GM03348 (cell line): ENCODE measurements at regions not wholly inside any gene's neighbourhood (a gene's known extent, or its start where the extent isn't known, plus 50 kb on each side); places are given as distances from the start of the nearest gene placed in this dataset.

Experiments
- DNase-seq: peaks from one replicate; pipeline ENCODE4 v3.0.0; 2012; ENCODE audit warnings: low spot score

DNA sequence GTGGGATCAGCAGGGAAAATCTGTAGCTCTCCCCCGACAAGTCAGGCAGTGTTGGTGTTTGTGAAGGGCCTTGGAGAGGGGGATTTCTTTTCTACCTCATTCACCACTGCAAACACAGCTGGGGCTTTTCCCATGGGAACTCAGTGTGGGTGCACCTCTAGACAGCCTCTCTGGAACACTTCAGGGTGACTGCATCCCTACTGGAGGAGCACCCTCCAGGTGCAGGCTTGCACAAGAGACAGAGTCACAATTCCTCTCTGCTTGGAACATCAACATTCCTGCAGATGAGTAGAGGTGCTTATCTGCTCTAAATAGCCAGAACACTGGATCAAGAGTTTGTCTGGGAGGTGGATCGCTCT is 72.7 kb upstream of the AKAP13 start:
- DNase-seq: no peak

DNA sequence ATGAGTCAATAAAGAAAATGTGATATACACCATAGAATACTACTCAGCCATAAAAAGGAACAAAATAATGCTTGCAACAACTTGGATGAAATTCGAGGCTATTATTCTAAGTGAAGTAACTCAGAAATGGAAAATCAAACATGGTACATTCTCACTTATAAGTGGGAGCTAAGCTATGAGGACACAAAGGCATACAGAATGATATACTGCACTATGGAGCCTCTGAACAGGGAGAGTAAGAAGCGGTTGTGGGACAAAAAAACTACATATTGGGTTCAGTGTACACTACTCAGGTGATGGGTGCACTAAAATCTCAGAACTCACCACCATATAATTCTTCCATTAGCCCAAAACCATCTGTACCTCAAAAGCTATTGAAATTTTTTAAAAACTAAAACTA is 68.8 kb upstream of the AKAP13 start:
- no peak for DNase-seq

DNA sequence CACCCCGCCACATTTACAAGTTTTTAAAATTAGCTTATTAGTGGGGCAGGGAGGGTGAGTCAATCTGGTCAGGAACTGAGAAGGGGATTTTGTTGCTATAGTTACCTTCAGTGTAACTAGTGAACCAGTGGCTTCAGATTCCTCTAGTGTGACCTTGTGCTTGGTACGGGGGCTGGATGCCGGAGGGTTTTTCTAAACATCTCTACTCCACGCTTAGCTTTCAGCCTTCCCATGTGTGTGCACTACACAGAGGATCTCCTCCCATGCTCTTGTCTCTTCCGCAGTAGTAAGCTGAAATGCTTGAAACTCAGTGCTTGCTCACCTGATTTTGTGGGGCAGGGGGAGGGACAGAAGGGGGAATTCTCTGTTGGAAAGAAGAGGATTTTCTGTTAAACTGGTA is 67.9 kb upstream of the AKAP13 start:
- no peak for DNase-seq

DNA sequence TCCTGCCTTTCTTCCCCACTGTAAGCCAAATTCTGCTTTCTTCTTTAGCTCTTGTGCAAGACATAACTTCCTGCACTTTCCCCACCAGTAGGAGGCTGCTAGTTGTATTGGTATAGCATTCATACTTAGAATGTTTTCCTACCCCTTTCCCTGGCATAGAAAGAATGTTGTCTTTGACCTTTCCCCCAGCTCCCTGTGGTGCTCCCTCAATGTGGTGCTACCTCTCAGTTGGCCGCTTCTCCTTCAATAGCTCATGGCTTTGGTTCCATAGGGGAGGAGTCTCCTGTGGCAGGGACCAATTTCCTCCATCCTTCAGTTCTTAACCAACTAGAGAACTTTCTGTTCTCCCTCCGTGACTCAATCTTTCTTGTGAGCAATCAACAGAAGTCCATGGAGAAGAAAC is 67.5 kb upstream of the AKAP13 start:
- peak; percentile 30 for DNase-seq

DNA sequence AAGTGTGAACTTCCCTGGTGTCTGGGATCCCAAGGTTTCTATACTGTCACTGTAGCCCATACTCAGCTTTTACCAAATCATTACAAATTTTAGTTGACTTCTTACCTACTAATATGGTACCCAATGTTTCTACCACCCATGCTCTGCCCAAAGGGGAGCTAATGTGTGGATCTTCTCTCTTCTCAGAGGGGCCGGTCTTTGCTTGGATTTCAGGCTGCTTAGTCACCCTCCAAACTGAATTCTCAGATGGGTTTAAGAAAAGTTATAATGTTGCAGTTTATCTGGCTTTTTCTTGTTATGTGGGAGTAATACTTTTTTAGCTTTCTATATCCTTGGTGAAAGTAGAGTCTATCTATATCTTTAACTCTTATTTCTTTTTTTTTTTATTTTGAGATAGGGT is 67.1 kb upstream of the AKAP13 start:
- DNase-seq: no peak

DNA sequence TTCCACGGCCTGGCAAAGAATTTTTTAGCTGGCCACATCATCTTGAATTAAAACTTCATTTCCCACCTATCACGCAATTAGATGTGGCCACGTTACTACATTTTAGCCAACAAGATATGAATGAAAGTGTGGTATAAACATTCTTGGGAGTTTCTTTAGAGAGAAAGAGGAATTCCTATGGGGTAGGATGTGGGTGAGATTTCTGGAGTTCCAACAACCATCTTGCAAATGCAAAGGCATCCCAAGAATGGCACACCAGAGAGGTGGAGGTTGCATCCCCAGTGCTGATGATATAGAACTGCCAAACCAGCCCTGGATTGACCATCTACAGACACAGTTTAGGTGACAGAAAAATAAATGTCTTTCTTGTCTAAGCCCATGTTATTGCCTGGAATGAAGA is 66.3 kb upstream of the AKAP13 start:
- no peak for DNase-seq

DNA sequence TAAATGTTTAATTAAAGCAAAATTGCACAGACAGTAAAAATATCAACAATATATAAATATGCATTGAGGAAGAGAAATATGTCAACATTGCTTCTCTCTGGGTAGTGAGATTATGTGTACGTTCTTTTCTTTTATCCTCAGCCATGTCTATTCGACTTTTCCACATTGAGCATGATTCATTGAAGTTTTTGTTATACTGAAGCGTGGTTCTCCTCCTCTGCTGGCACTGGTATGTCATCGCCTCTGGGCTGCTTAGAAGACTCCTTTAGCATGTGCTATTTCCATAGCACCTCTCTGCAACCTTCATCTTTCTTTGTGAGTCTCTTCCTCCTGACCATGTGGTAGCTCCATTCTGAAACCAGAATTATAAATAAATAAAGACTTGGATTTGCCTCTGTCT is 65.8 kb upstream of the AKAP13 start:
- no peak for DNase-seq

DNA sequence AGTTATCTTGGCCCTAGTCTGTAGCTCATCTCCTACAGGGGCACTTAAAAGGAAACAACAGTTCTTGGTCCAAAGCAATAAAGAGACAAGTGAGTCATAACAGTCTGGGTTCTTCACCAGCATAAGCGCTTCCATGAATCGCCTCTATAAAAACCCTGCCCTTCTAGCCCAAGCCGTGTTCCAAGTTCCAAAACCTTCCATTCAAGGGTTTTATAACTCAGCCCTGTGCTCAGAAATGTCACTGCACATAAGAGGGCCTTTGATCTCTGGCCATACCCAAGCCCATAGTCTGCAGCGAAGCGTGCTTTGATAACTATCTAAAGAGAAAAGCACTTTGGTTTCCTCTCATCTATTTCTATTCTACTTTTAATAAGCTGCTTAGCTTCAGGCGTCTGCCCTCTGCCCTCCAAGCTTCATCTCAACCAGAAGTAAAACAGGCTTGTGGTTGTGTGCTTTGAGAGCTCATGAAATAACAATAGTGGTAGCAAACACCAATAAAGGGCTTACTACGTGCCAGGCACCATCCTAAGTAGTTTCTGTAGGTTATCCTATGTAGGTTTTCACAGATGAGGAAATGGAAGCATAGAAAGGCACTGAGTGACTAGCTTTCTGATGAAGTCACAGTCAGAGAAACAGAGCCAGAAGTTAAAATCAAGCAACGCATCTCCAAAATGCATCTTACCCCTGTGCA is 64.0 kb upstream of the AKAP13 start:
- peak; percentile 59 for DNase-seq

DNA sequence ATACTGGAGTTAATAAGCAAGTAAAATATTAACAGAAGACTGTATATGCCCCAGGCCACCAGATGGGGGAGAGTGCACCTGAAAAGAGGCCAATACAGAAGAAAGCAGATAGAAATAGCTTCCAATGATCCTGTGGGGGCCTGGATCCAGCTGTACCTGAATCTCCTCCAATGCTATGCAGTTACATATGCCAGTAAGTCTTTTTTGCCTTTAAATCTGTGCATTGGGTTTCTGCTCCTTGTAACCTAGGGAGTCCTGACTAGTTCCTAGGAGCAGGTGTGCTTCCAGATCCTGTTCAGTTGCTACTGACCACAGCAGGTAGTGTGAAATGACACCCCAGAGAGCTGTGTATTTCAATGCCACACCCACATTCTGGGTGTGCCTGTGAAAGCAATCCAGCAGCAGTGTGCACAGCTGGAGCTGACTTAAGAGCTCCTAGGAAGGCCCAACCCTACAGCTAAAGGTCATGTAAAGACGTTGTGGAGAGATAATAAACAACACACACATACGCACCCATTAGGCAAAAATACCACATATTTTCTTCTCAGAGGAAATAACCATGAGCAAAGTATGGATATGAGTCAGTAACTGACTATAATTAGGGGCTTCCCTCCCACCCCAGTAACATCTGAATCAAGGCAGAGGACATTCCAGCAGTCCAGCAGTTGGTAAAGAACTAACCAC is 62.2 kb upstream of the AKAP13 start:
- peak; percentile 73 for DNase-seq

DNA sequence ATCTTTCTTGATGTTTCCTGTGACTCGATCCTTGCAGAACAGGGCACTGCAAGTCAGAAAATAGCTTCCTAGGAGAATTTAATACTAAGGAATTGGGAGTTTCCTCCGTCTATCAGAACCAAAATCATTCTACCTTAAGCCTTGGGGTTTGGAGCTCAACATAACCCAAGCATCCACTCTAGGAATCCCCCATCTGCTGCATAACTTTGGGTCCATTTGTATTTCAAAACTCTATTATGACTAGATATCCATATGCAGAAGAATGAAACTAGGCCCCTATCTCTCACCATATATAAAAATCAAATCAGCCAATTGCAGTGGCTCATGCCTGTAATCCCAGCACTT is 61.7 kb upstream of the AKAP13 start:
- no peak for DNase-seq

DNA sequence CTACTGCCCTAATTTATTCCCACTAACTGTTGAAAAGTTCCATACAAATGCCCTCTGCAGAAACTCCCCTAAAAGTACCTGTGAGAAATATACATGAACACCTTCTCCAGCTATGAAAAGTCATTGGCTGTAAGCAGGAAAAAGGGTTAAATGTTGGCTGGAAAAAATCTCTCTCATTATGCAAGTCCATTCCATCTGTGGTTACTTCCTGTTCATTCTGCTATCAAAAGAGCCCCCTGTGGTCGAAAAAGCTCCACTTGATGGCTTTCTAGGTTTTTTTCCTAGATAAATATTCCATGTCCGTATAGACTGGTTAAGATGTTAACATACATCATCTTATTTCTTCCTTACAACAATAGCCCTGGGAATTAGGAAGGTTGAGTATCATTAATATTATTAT is 56.2 kb upstream of the AKAP13 start:
- no peak for DNase-seq

DNA sequence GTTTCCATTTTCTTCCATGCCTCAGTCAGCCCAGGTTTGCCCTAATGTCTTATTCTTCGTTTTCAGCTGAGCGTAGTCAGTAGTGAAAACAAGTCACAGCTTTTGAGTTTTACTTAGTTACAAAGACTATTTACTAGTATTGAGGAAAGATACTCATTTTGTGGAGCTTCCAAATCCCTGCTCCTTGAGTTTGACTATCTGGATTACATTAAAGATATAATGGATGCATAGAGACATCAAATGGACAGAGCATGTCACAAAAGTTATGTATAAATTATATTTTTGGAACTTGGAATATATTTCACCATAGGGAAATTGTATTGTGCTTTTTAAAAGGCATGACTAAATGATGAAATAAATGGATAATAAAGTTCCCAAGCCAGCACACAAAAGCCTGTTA is 54.6 kb upstream of the AKAP13 start:
- no peak for DNase-seq

DNA sequence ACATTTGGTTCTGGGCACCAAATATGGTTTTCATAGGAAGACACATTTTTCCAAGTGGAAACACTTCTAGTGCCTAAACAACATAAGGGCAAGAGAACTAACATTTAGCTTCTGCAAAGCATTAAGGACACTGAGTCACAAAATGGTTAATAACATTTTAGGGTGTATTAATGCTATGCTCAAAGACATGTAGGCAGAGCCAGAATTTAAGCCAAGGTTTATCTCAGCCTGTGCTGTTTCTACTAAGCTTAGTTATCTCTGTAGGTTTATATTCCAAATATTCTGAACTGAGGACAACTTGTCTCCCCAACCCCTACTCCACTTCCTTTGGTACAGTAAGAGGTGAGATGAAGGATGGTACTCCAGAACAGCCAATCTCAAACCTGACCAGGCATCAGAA is 54.1 kb upstream of the AKAP13 start:
- DNase-seq: no peak

DNA sequence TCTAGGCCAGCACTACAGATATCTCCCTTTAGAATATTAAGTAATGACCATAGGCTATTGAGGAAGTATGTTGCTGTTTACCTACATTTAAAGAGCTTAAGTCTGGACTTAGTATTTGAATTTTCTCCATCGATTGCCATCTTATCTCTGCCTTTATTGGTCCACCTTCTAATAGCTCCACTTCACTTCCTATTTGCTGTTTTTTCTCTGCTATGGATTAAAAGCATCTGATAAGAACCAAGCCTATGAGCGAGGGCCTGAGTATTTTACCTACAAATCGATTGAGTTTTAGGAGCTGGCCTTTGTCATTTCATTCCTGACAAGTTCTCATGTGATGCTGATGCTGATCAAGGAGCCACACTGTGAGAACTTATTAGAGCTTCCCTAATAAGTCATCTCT is 52.6 kb upstream of the AKAP13 start:
- no peak for DNase-seq

DNA sequence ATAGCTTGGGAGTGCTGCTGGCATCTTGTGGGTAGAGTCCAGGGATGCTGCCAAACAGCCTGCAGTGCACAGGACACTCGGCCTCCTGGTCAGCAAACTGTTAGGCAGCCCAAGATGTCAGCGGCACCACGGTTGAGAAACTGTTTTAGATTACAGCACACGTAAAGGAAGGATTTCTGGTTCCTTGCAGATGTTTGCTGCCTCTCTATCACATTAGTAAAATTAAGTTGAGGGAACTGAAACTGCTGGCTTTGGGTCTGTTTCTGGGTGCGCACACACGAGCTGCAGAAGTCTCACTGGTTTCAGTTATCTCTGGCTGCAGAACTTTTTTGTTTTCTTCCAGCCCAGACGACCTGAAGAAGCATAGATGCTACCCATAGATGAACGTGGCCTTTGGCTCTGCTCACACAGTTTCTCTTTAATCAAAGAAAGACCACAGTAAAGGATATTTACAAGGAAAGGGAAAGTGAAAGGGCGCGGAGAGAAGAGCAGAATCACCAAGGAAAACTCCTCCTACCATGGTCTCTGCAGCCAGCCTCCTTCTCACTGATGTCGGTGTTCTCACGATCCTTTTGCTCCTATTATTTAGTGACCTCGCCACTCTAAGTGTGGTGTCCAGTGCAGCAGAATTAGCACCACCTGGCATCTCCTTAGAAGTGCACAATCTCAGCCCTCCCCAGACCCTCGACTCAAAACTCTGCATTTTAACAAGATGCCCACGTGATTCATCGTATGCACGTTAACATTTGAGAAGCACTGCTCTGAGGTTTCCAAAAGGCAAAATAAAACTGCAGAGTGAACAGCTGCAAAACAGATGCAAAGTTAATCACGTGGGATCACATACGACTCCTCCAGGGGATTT is 50.6 kb upstream of the AKAP13 start:
- DNase-seq: peak; percentile 66
